H9 (cell line): ENCODE measurements at regions not wholly inside any gene's neighbourhood (a gene's known extent, or its start where the extent isn't known, plus 50 kb on each side); places are given as distances from the start of the nearest gene placed in this dataset.
"Not testable (repeated sequence)": the region's sequence is repeated elsewhere in the genome, so short reads cannot be mapped to it uniquely, and the experiment has no call there.

Experiments used
- DNase-seq: peaks from one replicate; pipeline ENCODE4 v3.0.0-alpha.2; 2017
- H2AFZ ChIP-seq: one replicate; pipeline ENCODE4 v1.6.1; 2013; ENCODE audit warnings: mild to moderate bottlenecking, low read length, control low read depth, moderate library complexity
- H2AK5ac ChIP-seq: 2 replicates; pipeline ENCODE4 v1.6.1; 2013; ENCODE audit warnings: low read length, control low read depth, mixed read lengths; ENCODE audit not compliant: insufficient read length
- H2BK120ac ChIP-seq: one replicate; pipeline ENCODE4 v1.6.1; 2013; ENCODE audit warnings: low read depth, mild to moderate bottlenecking, low read length, control low read depth, inconsistent platforms; ENCODE audit not compliant: poor library complexity, severe bottlenecking
- H2BK12ac ChIP-seq: 2 replicates; pipeline ENCODE4 v1.6.1; 2013; ENCODE audit warnings: low read length, control low read depth, mixed read lengths, low read depth; ENCODE audit not compliant: insufficient read length
- H2BK15ac ChIP-seq: 2 replicates; pipeline ENCODE4 v1.6.1; 2013; ENCODE audit warnings: low read depth, low read length, control low read depth
- H2BK20ac ChIP-seq: one replicate; pipeline ENCODE4 v1.6.1; 2013; ENCODE audit warnings: low read depth, mild to moderate bottlenecking, low read length, control low read depth, inconsistent platforms; ENCODE audit not compliant: poor library complexity, severe bottlenecking
- H2BK5ac ChIP-seq: 2 replicates; pipeline ENCODE4 v1.6.1; 2013; ENCODE audit warnings: low read length, control low read depth, mixed read lengths; ENCODE audit not compliant: insufficient read length
- H3K14ac ChIP-seq: 2 replicates; pipeline ENCODE4 v1.6.1; 2013; ENCODE audit warnings: low read length, control low read depth; ENCODE audit not compliant: insufficient read depth
- H3K18ac ChIP-seq: 2 replicates; pipeline ENCODE4 v1.6.1; 2013; ENCODE audit warnings: low read depth, mild to moderate bottlenecking, mixed read lengths, low read length, control low read depth; ENCODE audit not compliant: insufficient read length
- H3K23ac ChIP-seq: 2 replicates; pipeline ENCODE4 v1.6.1; 2013; ENCODE audit warnings: low read length, control low read depth, mixed read lengths, low read depth; ENCODE audit not compliant: insufficient read length
- H3K23me2 ChIP-seq: 2 replicates; pipeline ENCODE4 v1.6.1; 2013; ENCODE audit warnings: low read depth, mild to moderate bottlenecking, mixed read lengths, low read length, control low read depth; ENCODE audit not compliant: insufficient read length, poor library complexity, severe bottlenecking
- H3K27ac ChIP-seq: 2 replicates; pipeline ENCODE4 v1.5.1; 2013; ENCODE audit warnings: low read length, control low read depth, mixed read lengths, low read depth; ENCODE audit not compliant: insufficient read length
- H3K27me3 ChIP-seq: 2 replicates; pipeline ENCODE4 v1.6.1; 2013; ENCODE audit warnings: low read length, control low read depth, inconsistent platforms; ENCODE audit not compliant: insufficient read depth
- H3K4ac ChIP-seq: 2 replicates; pipeline ENCODE4 v1.6.1; 2013; ENCODE audit warnings: low read depth, mild to moderate bottlenecking, control low read depth, inconsistent platforms, low read length, moderate library complexity
- H3K4me1 ChIP-seq: 2 replicates; pipeline ENCODE4 v1.6.1; 2013; ENCODE audit warnings: low read length, control low read depth, inconsistent platforms; ENCODE audit not compliant: insufficient read depth
- H3K4me2 ChIP-seq: 2 replicates; pipeline ENCODE4 v1.6.1; 2013; ENCODE audit warnings: low read length, control low read depth, mixed read lengths; ENCODE audit not compliant: insufficient read length, insufficient read depth
- H3K56ac ChIP-seq: 2 replicates; pipeline ENCODE4 v1.6.1; 2013; ENCODE audit warnings: low read depth, mild to moderate bottlenecking, mixed read lengths, low read length, control low read depth; ENCODE audit not compliant: insufficient read length
- H3K79me1 ChIP-seq: 2 replicates; pipeline ENCODE4 v1.6.1; 2013; ENCODE audit warnings: low read depth, mild to moderate bottlenecking, moderate library complexity, low read length, control low read depth, inconsistent platforms; ENCODE audit not compliant: insufficient read depth, poor library complexity, severe bottlenecking
- H3K79me2 ChIP-seq: 2 replicates; pipeline ENCODE4 v1.6.1; 2013; ENCODE audit warnings: low read length, control low read depth, inconsistent platforms; ENCODE audit not compliant: insufficient read depth
- H3K9ac ChIP-seq: 2 replicates; pipeline ENCODE4 v1.6.1; 2013; ENCODE audit warnings: low read length, control low read depth, mixed read lengths; ENCODE audit not compliant: insufficient read length; ENCODE audit errors: extremely low read depth
- H3K9me3 ChIP-seq: one replicate; pipeline ENCODE4 v1.6.1; 2013; ENCODE audit warnings: low read depth, low read length, inconsistent platforms; ENCODE audit not compliant: control insufficient read depth
- H3T11ph ChIP-seq: one replicate; pipeline ENCODE4 v1.6.1; 2013; ENCODE audit warnings: mild to moderate bottlenecking, low read length, control low read depth, inconsistent platforms
- H4K20me1 ChIP-seq: one replicate; pipeline ENCODE4 v1.6.1; 2013; ENCODE audit not compliant: control insufficient read depth, insufficient read length, insufficient read depth
- H4K5ac ChIP-seq: 2 replicates; pipeline ENCODE4 v1.6.1; 2013; ENCODE audit warnings: low read depth, mild to moderate bottlenecking, mixed read lengths, low read length, control low read depth; ENCODE audit not compliant: insufficient read length
- H4K8ac ChIP-seq: replicated peaks from 2 replicates; pipeline ENCODE4 v1.6.1; 2013; ENCODE audit warnings: low read length, control low read depth, mixed read lengths, low read depth; ENCODE audit not compliant: insufficient read length
- H4K91ac ChIP-seq: 2 replicates; pipeline ENCODE4 v1.6.1; 2013; ENCODE audit warnings: low read depth, mild to moderate bottlenecking, moderate library complexity, mixed read lengths, low read length, control low read depth; ENCODE audit not compliant: insufficient read length
- H3K27ac Mint-ChIP-seq, 3 experiments: 2 replicates in 2 of 3; 3 replicates in 1 of 3; pipeline ENCODE4 v1.8.0; 2020 to 2021; ENCODE audit warnings: mixed read lengths in 3 of 3, mild to moderate bottlenecking in 1 of 3, moderate library complexity in 1 of 3
- H3K27me3 Mint-ChIP-seq: 2 replicates; pipeline ENCODE4 v1.8.0; 2021; ENCODE audit warnings: low read depth, mild to moderate bottlenecking, moderate library complexity, mixed read lengths
- H3K36me3 Mint-ChIP-seq, 3 experiments: 2 replicates in 2 of 3; 3 replicates in 1 of 3; pipeline ENCODE4 v1.8.0; 2020 to 2021; ENCODE audit warnings: low read depth in 3 of 3, mixed read lengths in 3 of 3; ENCODE audit not compliant: insufficient read depth in 1 of 3
- H3K4me1 Mint-ChIP-seq, 2 experiments: 2 replicates each; pipeline ENCODE4 v1.8.0; 2020; ENCODE audit warnings: mixed read lengths in 2 of 2
- H3K4me3 Mint-ChIP-seq, 2 experiments: 2 replicates in 1 of 2; 3 replicates in 1 of 2; pipeline ENCODE4 v1.8.0; 2020 to 2021; ENCODE audit warnings: mild to moderate bottlenecking in 2 of 2, mixed read lengths in 2 of 2, moderate library complexity in 1 of 2
- H3K9me3 Mint-ChIP-seq, 2 experiments: 2 replicates in 1 of 2; 3 replicates in 1 of 2; pipeline ENCODE4 v1.8.0; 2020; ENCODE audit warnings: mild to moderate bottlenecking in 2 of 2, mixed read lengths in 2 of 2, moderate library complexity in 1 of 2
- WGBS: extraction: QIAGEN DNeasy Blood & Tissue Kit; methylation state at CpG from one replicate; pipeline ENCODE4 v1.1.7; 2013; ENCODE audit warnings: missing lambda C conversion rate, low lambda C conversion rate, mixed read lengths; ENCODE audit not compliant: insufficient read length; ENCODE audit errors: extremely low coverage; 5-methylcytosine and 5-hydroxymethylcytosine counted together

DNA sequence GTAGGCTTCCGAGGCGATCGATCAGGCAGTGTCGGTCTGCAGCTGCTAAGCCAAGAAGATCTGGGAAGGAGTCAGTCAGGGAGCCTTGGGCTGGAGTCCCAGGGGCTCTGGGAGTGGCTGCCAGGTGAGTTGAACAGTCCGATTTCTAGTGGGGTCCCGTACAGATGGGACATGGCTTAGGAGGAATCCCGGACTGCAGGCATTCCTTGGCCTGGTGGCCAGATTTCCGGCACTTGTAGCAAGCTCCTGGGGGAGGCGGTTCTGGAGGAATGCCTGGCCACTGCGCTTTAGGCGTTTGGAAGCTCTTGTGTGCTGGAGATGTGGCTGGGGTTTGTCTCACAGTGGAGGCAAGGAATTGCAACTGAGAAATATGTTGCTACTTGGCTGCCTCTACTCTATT, 64.3 kb upstream of the FAM90A1 start:
- not testable (repeated sequence) for H3K4me2 ChIP-seq, H3K79me2 ChIP-seq, H4K8ac ChIP-seq, H4K5ac ChIP-seq, H3K9me3 ChIP-seq, H3K9ac ChIP-seq, H2AFZ ChIP-seq, H2AK5ac ChIP-seq, H3K27ac ChIP-seq, H3K79me1 ChIP-seq, H3T11ph ChIP-seq, DNase-seq, H2BK5ac ChIP-seq, H3K18ac ChIP-seq, H3K23ac ChIP-seq, H3K56ac ChIP-seq, H3K14ac ChIP-seq, H2BK12ac ChIP-seq, H3K4me3 Mint-ChIP-seq, H3K27me3 ChIP-seq, H3K23me2 ChIP-seq, H3K27ac Mint-ChIP-seq, H2BK15ac ChIP-seq, H3K4ac ChIP-seq, H3K4me1 ChIP-seq, H2BK120ac ChIP-seq, H2BK20ac ChIP-seq, H4K91ac ChIP-seq, H4K20me1 ChIP-seq
- Mint-ChIP-seq H3K27me3 (peaks cover 12% of the 10 kb centered on the region), H3K4me1 (peaks cover 7 to 10% of the 10 kb centered on the region in 2 experiments; a peak in 3 of 4 replicates), H3K9me3 (peaks cover 23 to 30% of the 10 kb centered on the region in 2 experiments), H3K36me3 (peaks cover 23 to 38% (median 35%) of the 10 kb centered on the region in 3 experiments)
- WGBS: no CpG with 5 or more reads among the region's 11 CpGs

DNA sequence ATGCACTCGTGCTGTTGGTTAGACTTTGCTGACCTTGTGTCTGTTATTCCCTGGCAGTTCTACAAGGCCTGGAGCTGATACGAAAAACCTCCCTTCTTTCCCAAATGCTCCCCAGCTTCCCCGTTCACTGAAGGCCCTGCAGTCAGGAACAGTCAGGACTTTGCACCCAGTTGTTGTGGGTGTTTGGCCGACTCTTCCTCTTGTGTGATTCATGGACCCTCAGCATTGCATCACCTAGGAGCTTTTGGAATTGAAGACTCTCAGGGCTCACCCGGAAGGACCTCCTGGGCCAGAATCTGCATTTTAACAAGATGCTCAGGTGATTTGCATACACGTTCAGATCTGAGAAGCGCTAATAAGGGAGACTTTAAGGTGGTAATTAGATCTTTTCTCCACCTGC, 67.2 kb upstream of the FAM90A1 start:
- H4K20me1 ChIP-seq, H3K56ac ChIP-seq, H4K8ac ChIP-seq, H3K14ac ChIP-seq, H2BK5ac ChIP-seq, H2BK120ac ChIP-seq, H3K27ac ChIP-seq, H2AK5ac ChIP-seq, H3K27me3 ChIP-seq, H3K79me2 ChIP-seq, H2BK20ac ChIP-seq, H3K23ac ChIP-seq, H3K4me3 Mint-ChIP-seq, H2BK12ac ChIP-seq, H4K91ac ChIP-seq, H3K79me1 ChIP-seq, H2AFZ ChIP-seq, H3K18ac ChIP-seq, H3T11ph ChIP-seq, H3K23me2 ChIP-seq, DNase-seq, H3K4me1 ChIP-seq, H3K4ac ChIP-seq, H3K9ac ChIP-seq, H2BK15ac ChIP-seq, H3K4me2 ChIP-seq, H3K9me3 ChIP-seq, H3K4me1 Mint-ChIP-seq, H4K5ac ChIP-seq: not testable (repeated sequence)
- Mint-ChIP-seq H3K27ac (peak overlapping the region in 2 of 3 experiments; percentile 32 to 95; a peak in 2 of 7 replicates), H3K27me3 (peaks cover 12% of the 10 kb centered on the region), H3K36me3 (peaks cover 23 to 38% (median 36%) of the 10 kb centered on the region in 3 experiments), H3K9me3 (peaks cover 23 to 30% of the 10 kb centered on the region in 2 experiments)
- WGBS: no CpG with 5 or more reads among the region's 7 CpGs
